ENCODE measurements at regions not wholly inside any gene's neighbourhood (a gene's known extent, or its start where the extent isn't known, plus 50 kb on each side); places are given as distances from the start of the nearest gene placed in this dataset.

GRCh38 chr11:129533395-129533794 is 157.7 kb downstream of the BARX2 start:
- TF ChIP-seq MAX (IDR thresholded peaks at IDR 0.05) = no peak
- TF ChIP-seq REST (IDR thresholded peaks at IDR 0.05; ENCODE audit: low read depth) = no peak
- TF ChIP-seq TEAD4 (IDR thresholded peaks at IDR 0.05) = no peak
- TF ChIP-seq CEBPB (IDR thresholded peaks at IDR 0.05) = no peak
- no peak for TF ChIP-seq EP300 (IDR thresholded peaks at IDR 0.05; ENCODE audit: borderline replicate concordance)
- TF ChIP-seq CREB1 (IDR thresholded peaks at IDR 0.05; ENCODE audit: low read depth) = no peak

Data from Ishikawa (cell line).